Epidermal melanocyte (primary cell): ENCODE measurements at regions not wholly inside any gene's neighbourhood (a gene's known extent, or its start where the extent isn't known, plus 50 kb on each side); places are given as distances from the start of the nearest gene placed in this dataset.
"Not testable (repeated sequence)": the region's sequence is repeated elsewhere in the genome, so short reads cannot be mapped to it uniquely, and the experiment has no call there.

Source experiments
- DNase-seq: peaks from one replicate; pipeline ENCODE4 v3.0.0; 2011; ENCODE audit warnings: low spot score; ENCODE audit not compliant: insufficient read length

DNA sequence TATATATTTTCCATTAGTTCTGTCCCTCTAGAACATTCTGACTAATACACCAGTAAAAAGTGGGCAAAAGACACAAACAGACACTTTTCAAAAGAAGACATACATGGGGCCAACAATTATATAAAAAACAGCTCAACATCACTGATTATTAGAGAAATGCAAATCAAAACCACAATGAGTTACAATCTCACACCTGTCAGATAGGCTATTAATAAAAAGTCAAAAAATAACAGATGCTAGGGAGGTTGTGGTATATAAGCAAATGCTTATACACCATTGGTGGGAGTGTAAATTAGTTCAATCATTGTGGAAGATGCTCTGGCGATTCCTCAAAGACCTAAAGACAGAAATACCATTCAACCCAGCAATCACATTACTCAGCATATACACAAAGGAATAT, 1707.8 kb downstream of the GRIK2 start:
- DNase-seq = no peak

DNA sequence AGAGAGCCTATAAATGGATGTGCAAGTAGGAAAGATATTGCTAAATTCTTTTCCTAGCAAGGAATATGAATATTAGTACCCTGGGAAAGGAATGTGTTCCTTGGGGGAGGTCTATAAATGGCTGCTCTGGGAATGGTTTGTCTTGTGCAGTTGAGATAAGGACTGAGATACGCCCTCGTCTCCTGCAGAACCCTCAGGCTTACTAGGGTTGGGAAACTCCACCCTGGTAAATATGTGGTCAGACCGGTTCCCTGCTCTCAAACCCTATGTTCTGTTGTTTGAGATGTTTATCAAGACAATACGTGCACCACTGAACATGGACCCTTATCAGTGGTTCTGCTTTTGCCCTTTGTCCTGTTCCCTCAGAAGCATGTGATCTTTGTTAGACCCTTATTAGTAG, 1698.9 kb downstream of the GRIK2 start:
- not testable (repeated sequence) for DNase-seq

DNA sequence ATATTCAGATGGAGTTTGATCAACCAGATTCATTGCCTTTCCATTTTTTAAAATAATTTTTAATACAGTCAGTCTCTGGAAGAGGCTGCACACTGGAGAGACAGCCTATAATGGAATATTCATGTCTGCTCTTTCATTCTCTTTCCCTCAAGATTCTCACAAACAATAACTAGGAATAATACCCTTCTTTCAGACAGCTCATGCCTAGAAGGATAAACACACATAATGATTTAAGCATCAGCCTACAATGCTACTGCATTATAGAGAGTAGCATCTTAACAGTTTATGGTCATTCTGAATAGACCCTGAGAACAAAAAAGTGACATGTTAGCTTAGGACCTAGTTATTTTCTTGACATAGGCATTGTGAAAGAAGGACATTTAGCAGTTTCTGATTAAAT, 1692.3 kb downstream of the GRIK2 start:
- no peak for DNase-seq

DNA sequence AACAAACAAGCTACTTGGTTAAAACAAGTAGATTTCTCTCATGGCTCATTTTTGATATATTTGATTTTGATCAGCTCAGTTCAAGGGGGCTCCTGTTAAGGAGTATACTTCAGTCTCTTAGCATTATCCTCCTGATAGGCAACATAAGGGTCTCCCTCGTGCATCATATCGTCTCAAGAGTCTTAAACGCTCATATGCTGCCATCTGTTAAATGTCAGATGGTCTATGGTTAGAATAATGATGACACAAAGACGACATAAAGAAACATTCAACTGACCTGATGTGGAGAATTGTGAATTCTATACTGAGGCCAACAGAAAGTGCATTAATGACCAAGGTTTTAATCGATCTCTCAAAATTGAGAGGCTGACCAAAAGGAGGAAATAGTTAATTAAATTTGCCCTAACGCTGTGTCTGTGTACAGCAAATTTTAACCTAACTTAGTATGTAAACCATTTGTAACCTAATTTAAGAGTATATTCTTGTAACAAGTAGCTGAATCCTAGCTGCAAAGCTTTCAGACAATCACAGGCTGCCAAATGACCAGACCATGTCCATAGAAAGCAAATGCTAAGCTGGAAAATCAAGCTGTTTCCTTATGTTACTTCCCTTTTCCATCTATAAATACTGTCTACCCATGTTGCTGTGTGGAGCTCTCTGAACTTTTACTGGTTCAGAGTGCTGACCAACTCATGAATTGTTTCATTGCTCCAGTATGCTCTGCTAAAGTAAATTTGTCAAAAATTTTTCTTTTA, 1688.5 kb downstream of the GRIK2 start:
- no peak for DNase-seq

DNA sequence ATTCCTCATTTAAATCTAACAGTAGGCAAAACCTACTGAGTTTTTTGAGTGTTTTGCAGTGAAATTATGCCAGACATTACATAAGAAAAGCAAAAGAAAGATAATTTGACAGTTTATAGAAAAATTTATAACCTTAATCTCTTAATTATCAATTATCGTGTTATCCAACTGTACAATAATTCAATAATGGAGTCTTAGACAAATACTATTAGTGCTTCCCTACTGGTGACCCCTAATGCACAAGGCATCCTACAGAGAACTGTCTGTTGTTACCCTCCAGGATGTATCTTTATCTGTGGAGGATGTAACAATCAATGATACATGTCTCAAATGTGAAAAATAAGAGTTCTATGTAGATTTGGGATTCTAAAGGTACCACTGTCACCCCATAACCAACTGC, 1687.6 kb downstream of the GRIK2 start:
- no peak for DNase-seq

DNA sequence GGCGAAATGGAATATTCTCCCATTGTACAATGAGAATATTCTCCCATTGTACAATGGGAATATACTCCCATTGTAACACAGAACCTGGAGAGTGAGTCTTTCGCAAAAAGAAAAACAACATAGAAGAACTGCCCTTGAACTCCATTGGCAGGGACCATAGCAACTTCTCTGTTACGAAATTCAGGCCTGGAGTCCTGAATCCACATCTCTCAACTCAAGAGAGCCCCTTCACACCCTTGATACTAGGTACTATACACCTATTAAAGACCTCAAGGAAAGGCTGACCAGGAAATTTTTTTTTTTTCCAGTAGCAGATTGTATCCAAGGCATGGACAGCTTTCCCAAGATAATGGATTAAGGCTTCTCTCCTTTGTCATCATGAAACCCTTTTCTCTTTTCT, 1687.0 kb downstream of the GRIK2 start:
- no peak for DNase-seq

DNA sequence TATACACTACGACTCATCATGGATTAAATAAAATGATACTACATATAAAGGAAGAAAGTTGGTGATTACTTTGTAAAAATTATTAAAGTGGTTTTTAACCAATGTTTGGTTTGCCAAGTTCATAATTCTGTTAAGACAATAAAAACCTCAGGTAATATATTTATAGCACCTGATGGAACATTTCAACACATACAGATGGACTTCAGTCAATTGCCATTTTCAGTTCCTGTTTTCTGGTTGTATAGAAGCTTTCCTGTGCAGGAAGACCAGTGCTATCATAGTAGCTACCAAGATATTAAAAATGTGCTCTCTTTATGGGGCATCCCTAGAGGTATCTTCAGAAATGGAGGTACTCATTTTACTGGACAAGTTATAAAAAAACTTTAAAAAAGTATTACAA, 1686.4 kb downstream of the GRIK2 start:
- DNase-seq = no peak

DNA sequence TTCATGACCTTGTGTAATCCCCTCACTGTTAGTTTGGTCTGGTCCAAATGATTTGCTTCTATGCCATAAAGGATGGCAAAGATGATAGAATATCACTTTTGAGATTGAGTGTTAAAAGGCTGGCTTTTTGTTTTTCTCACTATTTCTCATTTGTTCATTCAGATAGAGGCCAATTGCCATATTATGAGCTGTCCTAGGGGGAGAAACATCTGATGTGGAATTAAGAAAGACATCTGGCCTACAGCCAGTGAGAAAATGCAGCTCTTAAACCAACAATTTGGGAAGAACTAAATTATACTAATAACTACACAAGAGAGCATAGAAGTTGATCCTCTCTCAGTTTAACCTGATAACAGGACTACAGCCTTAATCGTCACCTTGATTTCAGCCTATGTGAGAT, 1668.6 kb downstream of the GRIK2 start:
- no peak for DNase-seq

DNA sequence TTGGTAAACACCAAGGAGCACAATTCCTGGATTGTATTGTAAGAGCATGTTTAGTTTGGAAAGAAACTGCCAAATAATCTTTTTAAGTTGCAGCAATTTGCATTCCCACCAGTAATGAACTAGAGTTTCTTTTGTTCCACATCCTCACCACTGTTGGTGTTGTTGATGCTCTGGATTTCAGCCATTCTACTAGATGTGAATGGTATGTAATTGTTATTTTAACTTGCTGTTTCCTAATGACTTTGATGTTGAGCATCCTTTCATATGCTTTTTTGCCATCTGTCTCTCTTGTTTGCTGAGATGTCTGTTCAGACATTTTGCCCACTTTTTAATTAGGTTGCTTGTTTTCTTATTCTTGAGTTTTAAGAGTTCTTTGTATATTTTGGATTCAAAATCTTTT, 1654.1 kb downstream of the GRIK2 start:
- no peak for DNase-seq

DNA sequence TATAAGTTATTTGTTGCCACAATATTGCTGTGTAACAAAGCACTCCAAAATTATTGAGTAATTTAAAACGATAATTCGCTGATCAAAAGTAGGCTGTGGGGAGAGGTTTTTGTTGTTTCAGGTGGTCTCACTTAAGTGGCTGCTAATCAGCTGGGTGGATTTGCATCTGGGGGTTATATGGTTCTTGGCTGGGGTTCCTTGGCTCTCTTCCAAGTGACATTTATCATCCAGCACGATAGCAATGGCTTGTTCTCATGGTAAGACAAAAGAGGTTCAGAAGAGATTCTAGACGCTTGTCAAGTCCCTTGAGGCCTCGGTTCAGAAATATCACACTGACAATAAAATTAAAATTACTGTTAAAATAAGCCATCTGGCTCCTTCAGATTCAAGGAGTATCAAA, 1648.8 kb downstream of the GRIK2 start:
- DNase-seq = no peak

DNA sequence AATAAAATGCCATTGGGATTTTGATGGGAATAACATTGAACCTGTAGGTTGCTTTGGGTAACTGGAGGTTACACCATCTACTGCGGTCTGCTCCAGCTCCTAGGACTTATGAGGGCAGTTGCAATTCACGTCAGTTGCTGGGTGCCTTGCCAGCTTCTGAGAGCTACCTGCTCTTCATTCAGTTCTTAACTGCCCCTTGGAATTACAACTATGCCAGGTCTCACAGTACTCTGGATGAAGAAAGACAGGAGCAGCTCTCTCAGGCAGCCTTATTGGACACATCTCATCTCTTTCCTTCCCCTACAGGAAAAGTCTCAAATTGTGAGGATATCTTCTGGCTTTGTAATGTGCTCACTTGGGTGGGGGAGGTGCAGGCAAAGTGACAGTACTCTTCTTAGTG, 1643.3 kb downstream of the GRIK2 start:
- DNase-seq = no peak

DNA sequence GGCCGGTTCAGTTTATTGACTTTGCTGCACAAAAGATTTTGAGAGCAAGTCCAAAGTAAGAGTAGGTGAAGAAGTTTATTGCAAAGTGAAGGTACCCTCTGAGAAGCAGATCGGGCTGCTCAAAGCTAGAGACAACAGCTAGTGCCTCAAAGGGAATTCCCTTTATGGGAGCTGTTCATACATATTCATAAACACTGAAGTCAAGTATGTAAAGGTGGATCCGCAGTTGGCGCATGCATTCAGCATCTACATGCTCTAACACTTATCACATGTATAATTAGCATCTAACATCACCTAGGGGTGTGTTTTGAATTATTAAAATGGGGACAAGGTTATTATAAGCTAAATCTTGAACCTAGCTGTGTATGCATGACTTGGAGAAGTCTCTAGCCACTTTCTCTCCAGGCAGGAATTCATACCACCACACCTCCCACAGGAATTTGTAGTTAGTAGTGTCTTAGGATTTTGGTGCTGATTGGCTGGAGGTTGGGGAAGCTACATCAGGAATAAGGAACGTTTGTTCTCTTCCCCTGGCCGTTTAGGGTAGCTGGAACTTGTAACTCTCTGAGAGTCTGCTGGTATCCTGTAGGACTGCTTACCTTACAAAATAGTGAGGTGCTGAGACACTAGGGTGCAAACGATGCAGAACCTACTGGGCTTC, 1633.9 kb downstream of the GRIK2 start:
- no peak for DNase-seq

DNA sequence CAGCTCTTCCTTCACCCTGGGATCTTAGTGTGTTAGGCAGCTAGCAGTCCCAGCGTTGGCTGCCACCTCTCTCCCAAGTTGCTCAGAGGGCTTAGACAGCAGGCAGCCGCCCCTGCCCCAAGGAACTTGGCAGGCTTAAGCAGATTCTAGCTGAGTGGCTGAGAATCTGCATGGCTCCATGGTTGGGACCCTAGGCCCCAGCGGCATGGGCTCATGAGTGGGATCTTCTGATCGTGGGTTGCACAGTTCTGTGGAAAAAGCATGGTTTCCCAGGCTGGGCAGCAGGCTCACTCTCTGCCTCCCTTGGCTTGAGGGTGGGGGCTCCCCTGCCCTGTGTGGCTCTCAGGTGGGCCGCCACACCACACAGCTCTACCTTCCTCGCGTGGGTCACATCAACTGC, 1624.9 kb downstream of the GRIK2 start:
- no peak for DNase-seq

DNA sequence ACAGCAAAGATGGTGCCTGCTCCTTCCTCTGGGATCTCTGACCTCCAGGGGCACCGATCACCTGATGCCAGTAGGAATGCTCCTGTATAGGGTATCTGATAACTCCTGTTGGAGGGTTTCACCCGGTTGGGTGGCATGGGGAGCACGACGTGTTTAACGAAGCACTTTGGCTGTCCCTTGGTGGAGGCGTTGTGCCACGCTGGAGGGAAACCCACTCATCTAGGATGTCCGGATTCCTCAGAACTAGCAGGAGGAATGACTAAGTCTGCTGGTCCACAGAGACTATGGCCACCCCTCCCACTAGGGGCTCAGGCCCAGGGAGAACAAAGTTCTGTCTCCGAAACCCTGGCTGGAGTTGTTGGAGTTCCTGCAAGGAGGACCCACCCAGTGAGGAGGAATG, 1624.4 kb downstream of the GRIK2 start:
- no peak for DNase-seq

DNA sequence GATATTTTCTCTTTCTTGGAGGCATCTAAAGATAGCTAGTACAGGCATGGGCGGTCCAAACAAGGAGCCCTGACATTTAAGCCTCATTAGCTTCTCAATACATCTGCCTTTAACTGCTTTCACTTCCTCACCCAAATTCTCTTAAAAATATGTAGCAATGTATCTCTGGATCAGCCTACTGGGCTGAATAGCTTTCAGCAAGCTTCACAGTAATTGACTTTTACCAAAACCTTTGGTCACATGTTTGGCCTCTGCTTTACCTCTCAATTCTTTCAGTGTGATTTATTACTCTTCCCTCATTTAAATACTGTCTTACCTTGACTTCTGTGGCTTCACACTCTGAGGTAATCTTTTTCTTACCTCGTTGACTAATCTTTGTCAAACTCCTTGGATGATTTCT, 1618.1 kb downstream of the GRIK2 start:
- DNase-seq = no peak

DNA sequence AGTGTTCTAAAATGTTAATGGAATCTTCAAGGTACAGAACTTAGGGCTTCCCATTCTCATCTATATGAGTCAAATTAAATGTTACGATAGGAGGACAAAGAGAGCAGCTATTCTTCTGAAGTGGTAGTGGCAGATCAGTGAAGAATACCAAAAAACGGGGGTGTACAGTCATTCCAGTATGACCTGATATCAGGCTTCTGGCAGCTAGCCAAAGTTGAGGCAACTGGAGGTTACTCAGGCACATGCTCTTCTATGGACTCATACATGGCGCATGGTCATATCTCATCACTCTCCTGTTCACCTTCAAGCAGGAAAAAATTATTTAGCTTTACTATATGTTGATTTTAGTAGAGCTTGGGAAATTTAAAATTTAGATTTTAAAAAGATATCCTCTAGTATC, 1608.8 kb downstream of the GRIK2 start:
- DNase-seq = no peak

DNA sequence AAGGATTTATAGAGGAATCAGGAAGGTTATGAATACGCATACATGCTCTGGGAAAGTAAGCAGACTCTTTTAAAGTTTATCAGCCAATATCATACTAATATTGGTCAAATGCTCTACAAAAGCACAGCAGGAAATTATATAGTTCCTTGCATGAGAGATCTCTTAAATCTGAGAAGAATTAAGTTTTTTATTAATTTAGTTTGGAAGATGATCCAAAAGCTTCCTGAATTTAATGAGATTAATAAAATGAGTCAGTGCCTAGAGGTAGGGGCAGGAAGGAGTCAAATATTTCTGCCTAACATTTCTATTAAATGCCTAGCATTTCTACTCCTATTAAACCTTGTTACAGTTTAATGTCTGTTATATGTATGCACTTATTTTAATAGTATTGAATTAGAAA, 1608.2 kb downstream of the GRIK2 start:
- no peak for DNase-seq

DNA sequence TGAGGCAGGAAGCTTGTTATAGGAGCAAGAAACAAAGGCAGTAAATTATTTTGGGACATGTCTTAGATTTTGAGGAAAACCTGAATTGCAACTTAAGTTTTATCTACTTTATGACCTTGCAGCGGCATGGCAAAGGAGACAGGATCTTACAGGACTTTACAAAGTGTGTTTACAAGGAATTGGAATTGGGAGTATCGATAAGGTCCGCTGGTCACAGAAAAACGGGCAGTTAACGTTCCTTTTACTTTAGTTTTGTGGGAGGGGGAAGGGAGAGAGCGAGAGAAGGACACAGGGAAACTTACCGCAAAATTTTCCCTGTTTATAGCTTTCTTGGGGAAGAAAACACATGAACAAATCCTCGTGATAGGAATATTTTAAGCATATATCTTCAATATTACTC, 1607.2 kb downstream of the GRIK2 start:
- DNase-seq = no peak

DNA sequence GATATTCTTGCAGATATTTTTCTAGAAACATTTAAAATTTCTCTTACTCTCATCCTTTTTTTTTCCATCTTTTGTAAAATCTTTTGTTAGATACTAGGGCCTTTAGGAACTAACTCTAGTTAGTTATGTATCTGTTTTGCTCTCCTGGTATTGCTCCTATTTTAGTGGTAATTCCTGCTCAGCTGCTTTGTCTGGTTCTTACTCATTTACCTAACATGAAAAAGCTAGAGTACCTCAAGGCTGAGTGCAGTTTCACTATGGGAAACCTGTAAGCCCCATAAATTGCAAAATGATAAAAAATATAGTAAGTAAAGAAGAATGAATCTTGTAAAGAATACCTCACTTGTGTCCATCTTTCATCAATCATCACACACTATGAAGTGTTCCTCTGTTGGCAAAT, 1602.0 kb downstream of the GRIK2 start:
- no peak for DNase-seq

DNA sequence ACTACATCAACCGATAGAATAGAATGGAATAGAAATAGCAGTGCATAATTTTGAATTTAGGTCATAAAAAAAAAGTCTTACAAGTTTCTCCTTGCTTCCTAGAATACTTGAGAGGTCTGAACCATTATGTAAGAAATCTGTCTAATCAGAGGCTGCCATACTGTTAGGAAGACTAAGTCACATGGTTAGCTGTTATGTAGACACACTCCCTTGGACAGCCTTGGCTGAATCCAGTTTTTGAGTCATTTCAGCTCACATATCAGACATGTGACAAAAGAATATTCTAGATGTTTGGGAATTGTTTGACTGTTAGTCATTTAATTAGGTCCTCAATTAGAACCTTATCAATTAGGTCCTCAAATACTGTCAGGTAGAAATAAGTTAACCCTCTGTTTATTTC, 1601.4 kb downstream of the GRIK2 start:
- DNase-seq = no peak

DNA sequence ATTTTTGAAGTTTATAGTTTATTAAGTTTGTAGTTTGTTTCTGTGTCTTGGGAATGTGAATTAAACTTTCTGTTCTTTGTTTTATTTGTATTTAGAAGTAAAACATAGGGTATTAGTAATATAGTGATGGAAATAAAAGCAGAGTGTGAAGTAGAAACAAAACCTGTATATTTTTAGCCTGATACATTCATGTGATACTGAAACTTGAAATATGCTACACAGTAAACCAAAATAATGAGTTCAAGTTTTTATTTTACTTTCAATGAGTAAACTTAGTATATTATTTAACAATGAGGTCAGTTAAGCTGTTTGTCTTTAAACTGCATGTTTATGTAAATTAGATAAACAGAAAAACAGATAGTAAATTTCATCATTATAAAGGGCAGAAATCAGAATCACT, 1592.6 kb downstream of the GRIK2 start:
- no peak for DNase-seq

DNA sequence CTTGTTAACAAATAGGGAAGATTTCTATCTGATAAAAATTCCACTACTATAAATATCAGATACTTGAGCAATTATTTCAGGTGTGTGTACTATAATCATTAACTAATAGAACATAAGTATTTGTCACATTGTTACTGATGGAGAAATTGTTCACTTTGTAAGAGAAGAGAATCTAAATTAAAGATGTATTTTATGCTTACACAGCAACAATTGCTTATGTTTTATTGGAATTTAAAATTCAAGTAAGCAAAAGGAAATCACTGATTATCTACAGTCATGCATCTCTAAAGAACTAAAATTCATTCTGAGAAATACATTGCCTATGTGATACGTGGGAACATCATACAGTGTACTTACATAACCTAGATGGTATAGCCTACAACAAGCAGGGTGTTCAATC, 1590.8 kb downstream of the GRIK2 start:
- DNase-seq = no peak

DNA sequence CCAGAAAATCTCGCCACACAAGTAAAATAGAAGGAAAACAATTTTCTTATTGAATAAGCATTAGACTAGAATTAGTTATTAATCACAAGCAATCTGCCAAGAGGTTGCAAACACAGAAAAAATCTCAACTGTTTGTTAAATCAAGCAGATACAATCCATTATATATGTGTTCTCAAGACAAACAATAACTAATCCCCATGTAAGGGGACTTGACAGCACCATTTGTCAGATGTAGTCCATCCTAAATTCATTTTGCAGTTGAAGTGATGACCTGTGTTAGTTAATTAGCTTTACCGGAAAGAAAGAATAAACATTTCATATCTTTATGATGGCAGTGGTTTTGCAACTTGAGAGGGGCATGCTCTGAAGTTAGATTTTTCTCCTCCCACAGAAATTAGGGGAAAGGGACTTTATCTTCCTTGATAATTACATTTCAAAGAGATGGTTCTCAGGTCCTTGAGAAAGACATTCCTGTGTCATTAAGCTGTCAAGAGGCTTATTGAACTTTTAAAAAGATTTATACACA, 1588.0 kb downstream of the GRIK2 start:
- DNase-seq = no peak
